Uterus (tissue), 2 donors: ENCODE measurements at regions not wholly inside any gene's neighbourhood (a gene's known extent, or its start where the extent isn't known, plus 50 kb on each side); places are given as distances from the start of the nearest gene placed in this dataset.

Experiments used
- CTCF ChIP-seq, 4 experiments: fragments of 200-600 bp in 2 of 4; fragments of 450-650 bp in 2 of 4; sonication (generic) in 2 of 4; IDR thresholded peaks; one replicate each; pipeline ENCODE4 v1.5.1; 2016 to 2019; ENCODE audit warnings: antibody characterized with exemption in 4 of 4, mild to moderate bottlenecking in 2 of 4, moderate library complexity in 1 of 4
- POLR2A ChIP-seq, 2 donors: fragments of 450-650 bp; IDR thresholded peaks; one replicate each; pipeline ENCODE4 v1.6.1; 2016; ENCODE audit warnings: antibody characterized with exemption in 2 of 2, mild to moderate bottlenecking in 1 of 2, moderate library complexity in 1 of 2

- TF ChIP-seq CTCF (IDR thresholded peaks at IDR 0.05) (no peak), POLR2A (IDR thresholded peaks at IDR 0.05) (no peak)
These were observed 56.5 kb upstream of the STT3B start for GRCh38 chr3:31476209-31476608.
